HEK293 (cell line): ENCODE measurements at regions not wholly inside any gene's neighbourhood (a gene's known extent, or its start where the extent isn't known, plus 50 kb on each side); places are given as distances from the start of the nearest gene placed in this dataset.
A peak's percentile ranks its signal among the peaks of the same experiment; 100 is the strongest.

Experiments
- CTCF ChIA-PET: fragments of 350-600 bp; formaldehyde crosslinking; extraction: SDS; loops from one replicate; lab custom pipeline; 2021; ENCODE audit warnings: antibody characterized with exemption; lab: Yijun Ruan, JAX
- POLR2A ChIA-PET: fragments of 300-600 bp; formaldehyde crosslinking; extraction: SDS; loops from one replicate; lab custom pipeline; 2020; ENCODE audit warnings: antibody characterized with exemption, inconsistent platforms; lab: Yijun Ruan, JAX
- H3K27ac ChIP-seq: fragments of 200-500 bp; sonication (Bioruptor generic); 2 replicates; pipeline ENCODE4 v1.5.1; 2014; ENCODE audit warnings: low read depth, low read length, control low read depth, inconsistent platforms; ENCODE audit errors: extremely low read depth
- H3K36me3 ChIP-seq, 2 experiments: fragments of 200-500 bp in 1 of 2; sonication (Bioruptor generic) in 1 of 2; 1 replicate in 1 of 2; 2 replicates in 1 of 2; pipeline ENCODE4 v1.5.1; 2014 to 2017; ENCODE audit warnings: inconsistent platforms in 2 of 2, low read length in 2 of 2; ENCODE audit not compliant: control insufficient read depth in 2 of 2, insufficient read depth in 1 of 2
- H3K4me1 ChIP-seq: fragments of 200-500 bp; sonication (Bioruptor generic); 2 replicates; pipeline ENCODE4 v1.5.1; 2014; ENCODE audit warnings: mild to moderate bottlenecking, low read length, inconsistent platforms; ENCODE audit not compliant: control insufficient read depth, insufficient read depth
- H3K4me3 ChIP-seq: 2 replicates; pipeline ENCODE4 v1.5.1; 2011; ENCODE audit warnings: low read depth, mild to moderate bottlenecking, control low read depth, low read length, moderate library complexity
- H3K9me3 ChIP-seq: fragments of 200-500 bp; sonication (Bioruptor generic); 2 replicates; pipeline ENCODE4 v1.5.1; 2014; ENCODE audit warnings: low read depth, low read length, inconsistent platforms; ENCODE audit not compliant: control insufficient read depth, insufficient read depth
- IKZF3 ChIP-seq: fragments of 450-650 bp; IDR thresholded peaks from 2 replicates; pipeline ENCODE4 v1.5.0; 2018; ENCODE audit warnings: missing biosample characterization, mild to moderate bottlenecking, missing genetic modification characterization, moderate library complexity
- KLF7 ChIP-seq: fragments of 450-650 bp; formaldehyde crosslinking; IDR thresholded peaks from 2 replicates; pipeline ENCODE4 v1.5.1; 2016; ENCODE audit warnings: missing biosample characterization, missing genetic modification characterization, borderline replicate concordance
- PRDM1 ChIP-seq: fragments of 450-650 bp; formaldehyde crosslinking; IDR thresholded peaks from 2 replicates; pipeline ENCODE4; 2016; ENCODE audit warnings: missing biosample characterization, missing genetic modification characterization
- SETDB1 ChIP-seq: IDR thresholded peaks from one replicate; pipeline ENCODE4 v1.6.1; 2017; ENCODE audit warnings: mild to moderate bottlenecking, low read length, moderate library complexity, mixed read lengths; ENCODE audit not compliant: insufficient read length
- TRIM28 ChIP-seq: IDR thresholded peaks from 2 replicates; pipeline ENCODE4 v1.6.1; 2011; ENCODE audit warnings: low read length, control low read depth, borderline replicate concordance
- ZFP37 ChIP-seq: fragments of 450-650 bp; formaldehyde crosslinking; IDR thresholded peaks from 2 replicates; pipeline ENCODE4 v1.5.1; 2016; ENCODE audit warnings: missing biosample characterization, missing genetic modification characterization
- ZNF121 ChIP-seq: fragments of 450-650 bp; formaldehyde crosslinking; IDR thresholded peaks from 2 replicates; pipeline ENCODE4 v1.5.1; 2016; ENCODE audit warnings: missing biosample characterization, missing genetic modification characterization
- ZNF37A ChIP-seq: fragments of 450-650 bp; IDR thresholded peaks from 2 replicates; pipeline ENCODE4 v1.5.1; 2018; ENCODE audit warnings: missing biosample characterization, missing genetic modification characterization
- ZNF394 ChIP-seq: fragments of 450-650 bp; formaldehyde crosslinking; IDR thresholded peaks from 2 replicates; pipeline ENCODE4 v1.5.1; 2016; ENCODE audit warnings: missing biosample characterization, missing genetic modification characterization, mild to moderate bottlenecking, moderate library complexity, borderline replicate concordance
- ZNF585B ChIP-seq: fragments of 450-650 bp; formaldehyde crosslinking; IDR thresholded peaks from 2 replicates; pipeline ENCODE4 v1.5.1; 2016; ENCODE audit warnings: missing biosample characterization, missing genetic modification characterization
- ZNF654 ChIP-seq: fragments of 450-650 bp; formaldehyde crosslinking; IDR thresholded peaks from 2 replicates; pipeline ENCODE4 v1.5.1; 2016; ENCODE audit warnings: low read depth, missing biosample characterization, missing genetic modification characterization
- ZNF677 ChIP-seq: fragments of 450-650 bp; IDR thresholded peaks from 2 replicates; pipeline ENCODE4 v1.5.0; 2018; ENCODE audit warnings: missing biosample characterization, mild to moderate bottlenecking, missing genetic modification characterization, moderate library complexity
- ZNF792 ChIP-seq: fragments of 450-650 bp; formaldehyde crosslinking; IDR thresholded peaks from 2 replicates; pipeline ENCODE4 v1.5.1; 2016; ENCODE audit warnings: missing biosample characterization, missing genetic modification characterization
- TF ChIP-seq, protein P1 (sequence below): fragments of 450-650 bp; formaldehyde crosslinking; IDR thresholded peaks from 2 replicates; pipeline ENCODE4 v1.5.1; 2017; ENCODE audit warnings: missing biosample characterization, missing genetic modification characterization
- TF ChIP-seq, protein P2 (sequence below): fragments of 450-650 bp; formaldehyde crosslinking; IDR thresholded peaks from 2 replicates; pipeline ENCODE4 v1.5.1; 2016; ENCODE audit warnings: missing biosample characterization, missing genetic modification characterization
- TF ChIP-seq, protein P3 (sequence below): fragments of 450-650 bp; formaldehyde crosslinking; IDR thresholded peaks from 2 replicates; pipeline ENCODE4 v1.5.1; 2016; ENCODE audit warnings: missing biosample characterization, missing genetic modification characterization
- TF ChIP-seq, protein P4 (sequence below): fragments of 450-650 bp; formaldehyde crosslinking; IDR thresholded peaks from 2 replicates; pipeline ENCODE4 v1.5.1; 2016; ENCODE audit warnings: missing biosample characterization, missing genetic modification characterization, borderline replicate concordance

DNA sequence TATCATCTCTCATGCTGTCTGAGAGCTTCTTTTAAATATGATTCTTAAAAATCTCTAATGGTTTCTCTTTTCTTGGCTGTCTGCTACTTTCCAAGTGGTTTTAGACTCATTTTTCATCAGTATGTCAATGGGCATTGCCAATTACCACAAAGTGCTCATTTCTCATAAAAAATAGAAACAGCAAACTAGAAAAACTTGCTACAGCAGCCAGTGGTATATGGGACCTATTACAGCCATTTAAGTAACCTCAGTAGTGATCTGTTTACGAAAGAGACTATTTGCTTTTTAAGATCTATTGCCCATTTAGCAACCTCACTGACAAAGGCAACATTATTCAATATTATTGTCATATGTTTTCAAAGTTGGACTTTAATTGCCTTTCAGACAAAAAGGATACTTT lies 207.1 kb upstream of the RHOBTB1 start (continued):
- TF ChIP-seq, protein P1, sequence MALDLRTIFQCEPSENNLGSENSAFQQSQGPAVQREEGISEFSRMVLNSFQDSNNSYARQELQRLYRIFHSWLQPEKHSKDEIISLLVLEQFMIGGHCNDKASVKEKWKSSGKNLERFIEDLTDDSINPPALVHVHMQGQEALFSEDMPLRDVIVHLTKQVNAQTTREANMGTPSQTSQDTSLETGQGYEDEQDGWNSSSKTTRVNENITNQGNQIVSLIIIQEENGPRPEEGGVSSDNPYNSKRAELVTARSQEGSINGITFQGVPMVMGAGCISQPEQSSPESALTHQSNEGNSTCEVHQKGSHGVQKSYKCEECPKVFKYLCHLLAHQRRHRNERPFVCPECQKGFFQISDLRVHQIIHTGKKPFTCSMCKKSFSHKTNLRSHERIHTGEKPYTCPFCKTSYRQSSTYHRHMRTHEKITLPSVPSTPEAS = no peak
- TF ChIP-seq KLF7 (no peak), ZNF792 (tag by site-specific recombination) (no peak), ZNF37A (tag by site-specific recombination) (no peak)

DNA sequence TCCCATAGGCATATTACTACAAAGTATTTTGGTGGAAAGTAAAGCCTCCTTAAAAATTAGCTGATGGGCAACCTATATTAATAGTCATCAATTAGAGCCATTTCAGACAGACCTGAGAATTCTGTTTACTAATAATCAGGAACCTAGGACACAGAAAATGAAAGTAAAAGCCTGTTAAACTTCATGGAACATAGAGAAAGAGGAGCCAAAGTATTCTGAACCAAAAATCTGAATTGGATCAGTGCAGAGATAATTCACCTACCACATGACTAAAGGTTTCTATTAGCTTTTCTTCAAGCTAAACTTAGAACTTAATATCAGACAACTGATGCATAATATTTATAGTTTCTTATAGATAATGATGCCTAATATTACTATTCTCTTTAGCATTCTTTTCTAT lies 204.5 kb upstream of the RHOBTB1 start:
- H3K9me3 ChIP-seq = no peaks in the 10 kb centered on the region
- TF ChIP-seq ZFP37 (tag by site-specific recombination) (no peak), ZNF585B (tag by site-specific recombination) (no peak)

DNA sequence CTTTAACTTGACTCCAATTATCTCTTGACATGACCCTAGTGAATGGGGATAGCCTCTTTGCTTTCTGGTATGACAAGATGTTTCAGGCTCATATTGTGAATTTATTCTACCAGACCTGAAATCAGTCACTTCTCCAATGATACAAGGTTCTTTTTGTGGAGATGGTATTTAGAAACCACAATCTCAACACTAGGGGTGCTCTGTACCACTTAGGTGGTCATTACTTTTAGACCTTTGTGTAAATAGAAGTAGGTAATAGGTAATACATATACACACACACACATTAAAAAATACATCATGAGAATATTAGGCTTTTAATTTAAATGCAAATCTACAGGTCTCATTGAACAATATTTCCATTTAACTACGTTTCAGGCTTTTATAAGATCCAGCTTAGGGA lies 199.0 kb upstream of the RHOBTB1 start:
- no peaks in the 10 kb centered on the region for H3K9me3 ChIP-seq
- ChIA-PET POLR2A (no interaction called here), CTCF (interaction anchor here (0.8 to 3.0 kb wide), 3 partner anchors 13 to 94 kb away, joined by 3 to 12 read pairs (median 3); no protein-coding TSS in a partner anchor)
- H3K36me3 ChIP-seq = no peaks in the 10 kb centered on the region
- no peak for TF ChIP-seq ZNF677 (tag by site-specific recombination)
- TF ChIP-seq ZNF121 = no peak
- peak; percentile 74 for TF ChIP-seq SETDB1
- no peaks in the 10 kb centered on the region for H3K4me1 ChIP-seq
- no peak overlapping the region for H3K27ac ChIP-seq
- H3K4me3 ChIP-seq = no peak overlapping the region

More for the DNA sequence above, 204.5 kb upstream of the RHOBTB1 start:
- H3K36me3 ChIP-seq = no peaks in the 10 kb centered on the region
- ChIA-PET POLR2A (no interaction called here), CTCF (interaction anchor here (2.0 kb wide), 1 partner anchor 8 kb away, joined by 9 read pairs; no protein-coding TSS in a partner anchor)
- no peaks in the 10 kb centered on the region for H3K4me1 ChIP-seq
- H3K4me3 ChIP-seq = no peak overlapping the region
- no peak overlapping the region for H3K27ac ChIP-seq

DNA sequence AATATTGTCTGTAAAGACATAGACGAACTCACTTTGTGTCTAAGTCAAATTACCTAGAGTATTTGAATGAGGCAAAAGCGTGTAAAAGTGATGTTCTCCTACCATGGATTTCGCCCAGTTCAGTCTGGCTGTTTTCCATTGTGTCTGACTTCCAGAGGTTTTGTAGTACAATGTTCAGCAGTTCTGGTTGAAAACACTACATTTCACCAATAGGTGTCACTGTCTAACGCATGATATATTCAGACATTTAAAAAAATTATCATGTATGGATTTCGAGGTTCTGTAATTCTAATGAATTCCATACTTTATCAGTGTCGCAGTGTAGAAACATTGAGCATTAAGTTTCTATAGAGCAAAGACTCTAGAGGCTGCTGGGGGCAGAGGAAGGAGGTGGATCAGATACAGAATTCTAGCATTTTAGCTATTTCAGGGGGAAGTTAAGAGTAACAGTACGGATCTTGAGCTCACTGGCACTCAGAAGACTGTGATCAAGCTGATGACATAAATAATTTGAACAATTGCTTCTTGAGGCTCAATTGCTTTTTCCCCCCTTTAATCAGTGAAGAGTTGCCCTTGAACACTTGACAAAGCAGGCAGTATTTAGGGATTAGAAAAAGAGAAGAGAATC lies 196.9 kb upstream of the RHOBTB1 start:
- TF ChIP-seq, protein P2, sequence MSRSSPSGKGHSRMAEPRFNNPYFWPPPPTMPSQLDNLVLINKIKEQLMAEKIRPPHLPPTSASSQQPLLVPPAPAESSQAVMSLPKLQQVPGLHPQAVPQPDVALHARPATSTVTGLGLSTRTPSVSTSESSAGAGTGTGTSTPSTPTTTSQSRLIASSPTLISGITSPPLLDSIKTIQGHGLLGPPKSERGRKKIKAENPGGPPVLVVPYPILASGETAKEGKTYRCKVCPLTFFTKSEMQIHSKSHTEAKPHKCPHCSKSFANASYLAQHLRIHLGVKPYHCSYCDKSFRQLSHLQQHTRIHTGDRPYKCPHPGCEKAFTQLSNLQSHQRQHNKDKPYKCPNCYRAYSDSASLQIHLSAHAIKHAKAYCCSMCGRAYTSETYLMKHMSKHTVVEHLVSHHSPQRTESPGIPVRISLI (tag by site-specific recombination) = peak; percentile 69; the same call in 1 of the 2 replicates
- TF ChIP-seq, protein P3, sequence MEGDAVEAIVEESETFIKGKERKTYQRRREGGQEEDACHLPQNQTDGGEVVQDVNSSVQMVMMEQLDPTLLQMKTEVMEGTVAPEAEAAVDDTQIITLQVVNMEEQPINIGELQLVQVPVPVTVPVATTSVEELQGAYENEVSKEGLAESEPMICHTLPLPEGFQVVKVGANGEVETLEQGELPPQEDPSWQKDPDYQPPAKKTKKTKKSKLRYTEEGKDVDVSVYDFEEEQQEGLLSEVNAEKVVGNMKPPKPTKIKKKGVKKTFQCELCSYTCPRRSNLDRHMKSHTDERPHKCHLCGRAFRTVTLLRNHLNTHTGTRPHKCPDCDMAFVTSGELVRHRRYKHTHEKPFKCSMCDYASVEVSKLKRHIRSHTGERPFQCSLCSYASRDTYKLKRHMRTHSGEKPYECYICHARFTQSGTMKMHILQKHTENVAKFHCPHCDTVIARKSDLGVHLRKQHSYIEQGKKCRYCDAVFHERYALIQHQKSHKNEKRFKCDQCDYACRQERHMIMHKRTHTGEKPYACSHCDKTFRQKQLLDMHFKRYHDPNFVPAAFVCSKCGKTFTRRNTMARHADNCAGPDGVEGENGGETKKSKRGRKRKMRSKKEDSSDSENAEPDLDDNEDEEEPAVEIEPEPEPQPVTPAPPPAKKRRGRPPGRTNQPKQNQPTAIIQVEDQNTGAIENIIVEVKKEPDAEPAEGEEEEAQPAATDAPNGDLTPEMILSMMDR (tag by site-specific recombination) = peak; percentile 32; the same call in 1 of the 2 replicates
- TF ChIP-seq ZNF394 (tag by site-specific recombination) (no peak), TRIM28 (0 out of 2 replicates have a peak, but pooled peaks have one; percentile 11), IKZF3 (tag by site-specific recombination) (peak; percentile 38; the same call in 1 of the 2 replicates), PRDM1 (tag by site-specific recombination) (0 out of 2 replicates have a peak, but pooled peaks have one; percentile 11), ZNF654 (tag by site-specific recombination) (peak; percentile 81)
- TF ChIP-seq, protein P4, sequence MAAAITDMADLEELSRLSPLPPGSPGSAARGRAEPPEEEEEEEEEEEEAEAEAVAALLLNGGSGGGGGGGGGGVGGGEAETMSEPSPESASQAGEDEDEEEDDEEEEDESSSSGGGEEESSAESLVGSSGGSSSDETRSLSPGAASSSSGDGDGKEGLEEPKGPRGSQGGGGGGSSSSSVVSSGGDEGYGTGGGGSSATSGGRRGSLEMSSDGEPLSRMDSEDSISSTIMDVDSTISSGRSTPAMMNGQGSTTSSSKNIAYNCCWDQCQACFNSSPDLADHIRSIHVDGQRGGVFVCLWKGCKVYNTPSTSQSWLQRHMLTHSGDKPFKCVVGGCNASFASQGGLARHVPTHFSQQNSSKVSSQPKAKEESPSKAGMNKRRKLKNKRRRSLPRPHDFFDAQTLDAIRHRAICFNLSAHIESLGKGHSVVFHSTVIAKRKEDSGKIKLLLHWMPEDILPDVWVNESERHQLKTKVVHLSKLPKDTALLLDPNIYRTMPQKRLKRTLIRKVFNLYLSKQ (tag by site-specific recombination) = no peak
- Histone ChIP-seq H3K4me1 (no peaks in the 10 kb centered on the region), H3K9me3 (no peaks in the 10 kb centered on the region), H3K4me3 (no peak overlapping the region), H3K27ac (no peak overlapping the region), H3K36me3 (no peaks in the 10 kb centered on the region)
- POLR2A ChIA-PET = no interaction called here
- CTCF ChIA-PET = interaction anchor here (0.5 to 3.0 kb wide), 34 partner anchors 8 to 897 kb away, joined by 3 to 12 read pairs (median 4); no protein-coding TSS in a partner anchor
